ENCODE measurements at regions not wholly inside any gene's neighbourhood (a gene's known extent, or its start where the extent isn't known, plus 50 kb on each side); places are given as distances from the start of the nearest gene placed in this dataset.

GRCh38 chr9:16982780-16983310 is 112.4 kb upstream of the BNC2 start:
- TF ChIP-seq, protein P1, sequence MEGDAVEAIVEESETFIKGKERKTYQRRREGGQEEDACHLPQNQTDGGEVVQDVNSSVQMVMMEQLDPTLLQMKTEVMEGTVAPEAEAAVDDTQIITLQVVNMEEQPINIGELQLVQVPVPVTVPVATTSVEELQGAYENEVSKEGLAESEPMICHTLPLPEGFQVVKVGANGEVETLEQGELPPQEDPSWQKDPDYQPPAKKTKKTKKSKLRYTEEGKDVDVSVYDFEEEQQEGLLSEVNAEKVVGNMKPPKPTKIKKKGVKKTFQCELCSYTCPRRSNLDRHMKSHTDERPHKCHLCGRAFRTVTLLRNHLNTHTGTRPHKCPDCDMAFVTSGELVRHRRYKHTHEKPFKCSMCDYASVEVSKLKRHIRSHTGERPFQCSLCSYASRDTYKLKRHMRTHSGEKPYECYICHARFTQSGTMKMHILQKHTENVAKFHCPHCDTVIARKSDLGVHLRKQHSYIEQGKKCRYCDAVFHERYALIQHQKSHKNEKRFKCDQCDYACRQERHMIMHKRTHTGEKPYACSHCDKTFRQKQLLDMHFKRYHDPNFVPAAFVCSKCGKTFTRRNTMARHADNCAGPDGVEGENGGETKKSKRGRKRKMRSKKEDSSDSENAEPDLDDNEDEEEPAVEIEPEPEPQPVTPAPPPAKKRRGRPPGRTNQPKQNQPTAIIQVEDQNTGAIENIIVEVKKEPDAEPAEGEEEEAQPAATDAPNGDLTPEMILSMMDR (conservative IDR thresholded peaks at IDR 0.05; ENCODE audit: low read depth, low read length): no peak
- TF ChIP-seq EZH2 (IDR thresholded peaks at IDR 0.05; ENCODE audit: borderline replicate concordance, low read depth, low read length, poor library complexity, severe bottlenecking): no peak
